Keratinocyte (primary cell): ENCODE measurements at regions not wholly inside any gene's neighbourhood (a gene's known extent, or its start where the extent isn't known, plus 50 kb on each side); places are given as distances from the start of the nearest gene placed in this dataset.

Source experiments
- DNase-seq: peaks from one replicate; pipeline ENCODE4 v3.0.0-alpha.2; 2011; ENCODE audit warnings: low read depth, missing footprints, low spot score
- FAIRE-seq: peaks from 2 replicates; lab custom pipeline; 2011; peaks lifted over from hg19 to GRCh38; lab: Jason Lieb, UNC
- H2AFZ ChIP-seq: 2 replicates; pipeline ENCODE4 v1.6.0; 2012; ENCODE audit warnings: low read length, control low read depth, inconsistent platforms; ENCODE audit not compliant: control insufficient read depth
- H3K27ac ChIP-seq: 2 replicates; pipeline ENCODE4 v1.5.1; 2011; ENCODE audit warnings: low read length; ENCODE audit not compliant: control insufficient read depth, insufficient read depth
- H3K27me3 ChIP-seq: 3 replicates; pipeline ENCODE4 v1.6.0; 2011; ENCODE audit warnings: low read length; ENCODE audit not compliant: control insufficient read depth, insufficient read depth; ENCODE audit errors: extremely low read depth
- H3K36me3 ChIP-seq, 2 experiments: 2 replicates in 1 of 2; 3 replicates in 1 of 2; pipeline ENCODE4 v1.5.1; 2011; ENCODE audit warnings: low read length in 2 of 2, mild to moderate bottlenecking in 1 of 2; ENCODE audit not compliant: control insufficient read depth in 2 of 2, insufficient read depth in 2 of 2; ENCODE audit errors: extremely low read depth in 1 of 2
- H3K4me1 ChIP-seq: 3 replicates; pipeline ENCODE4 v1.5.1; 2011; ENCODE audit warnings: low read length; ENCODE audit not compliant: control insufficient read depth, insufficient read depth; ENCODE audit errors: extremely low read depth
- H3K4me2 ChIP-seq: 3 replicates; pipeline ENCODE4 v1.6.0; 2011; ENCODE audit warnings: low read depth, low read length; ENCODE audit not compliant: control insufficient read depth, insufficient read depth; ENCODE audit errors: extremely low read depth
- H3K4me3 ChIP-seq, 3 experiments: fragments of 200-600 bp in 1 of 3; sonication (generic) in 1 of 3; 2 replicates in 2 of 3; 3 replicates in 1 of 3; pipeline ENCODE4 v1.5.1; 2011 to 2016; ENCODE audit warnings: low read length in 3 of 3, mild to moderate bottlenecking in 3 of 3, control low read depth in 2 of 3, inconsistent platforms in 1 of 3, low read depth in 1 of 3, mixed read lengths in 1 of 3, mixed run types in 1 of 3, moderate library complexity in 1 of 3; ENCODE audit not compliant: control insufficient read depth in 2 of 3, insufficient read depth in 2 of 3; ENCODE audit errors: extremely low read depth in 1 of 3
- H3K79me2 ChIP-seq: 2 replicates; pipeline ENCODE4 v1.6.0; 2012; ENCODE audit warnings: low read length; ENCODE audit not compliant: control insufficient read depth, insufficient read depth
- H3K9ac ChIP-seq: 3 replicates; pipeline ENCODE4 v1.6.0; 2011; ENCODE audit warnings: low read length; ENCODE audit not compliant: control insufficient read depth, insufficient read depth; ENCODE audit errors: extremely low read depth
- H3K9me1 ChIP-seq: 3 replicates; pipeline ENCODE4 v1.6.0; 2011; ENCODE audit warnings: low read length; ENCODE audit not compliant: control insufficient read depth, insufficient read depth; ENCODE audit errors: extremely low read depth
- H3K9me3 ChIP-seq: 2 replicates; pipeline ENCODE4 v1.5.1; 2012; ENCODE audit warnings: low read depth, low read length; ENCODE audit not compliant: control insufficient read depth
- H4K20me1 ChIP-seq: 3 replicates; pipeline ENCODE4 v1.6.0; 2011; ENCODE audit warnings: low read length; ENCODE audit not compliant: control insufficient read depth, insufficient read depth; ENCODE audit errors: extremely low read depth
- CTCF ChIP-seq, 3 experiments: IDR thresholded peaks in 1 of 3; conservative IDR thresholded peaks in 1 of 3; optimal IDR thresholded peaks in 1 of 3; 2 replicates in 2 of 3; 3 replicates in 1 of 3; pipeline versions ENCODE3 to v1.5.1; 2011; ENCODE audit warnings: low read length in 3 of 3, mild to moderate bottlenecking in 3 of 3, moderate library complexity in 2 of 3, control low read depth in 1 of 3, inconsistent platforms in 1 of 3; ENCODE audit not compliant: insufficient read depth in 2 of 3; ENCODE audit errors: extremely low read depth in 1 of 3
- EZH2 ChIP-seq: IDR thresholded peaks from one replicate; pipeline ENCODE4 v1.6.1; 2012; ENCODE audit warnings: inconsistent platforms, mild to moderate bottlenecking, low read length, moderate library complexity
- dilution Hi-C: fragments of 300-500 bp; cut with MboI; formaldehyde crosslinking; loops from one replicate; pipeline ENCODE4 v1.7.0; 2020; ENCODE audit warnings: low sequenced_read_pairs; ENCODE audit not compliant: extremely low pct_ligation_motif_present

- H3K9me3 ChIP-seq: no peaks in the 10 kb centered on the region
- no peaks in the 10 kb centered on the region for H3K36me3 ChIP-seq
- H3K9me1 ChIP-seq: no peaks in the 10 kb centered on the region
- no peaks in the 10 kb centered on the region for H4K20me1 ChIP-seq
- no peaks in the 10 kb centered on the region for H3K79me2 ChIP-seq
- TF ChIP-seq CTCF (optimal IDR thresholded peaks at IDR 0.05 in 1 of 3, IDR thresholded peaks at IDR 0.05 in 1 of 3, conservative IDR thresholded peaks at IDR 0.05 in 1 of 3; ENCODE audit: extremely low read depth in 1 of 3, insufficient read depth in 2 of 3, low read length in 3 of 3) (no peak), EZH2 (no peak)
- DNase-seq: no peak
- dilution Hi-C loops: no loop called here
- FAIRE-seq: no peak
- no peaks in the 10 kb centered on the region for H3K4me1 ChIP-seq
- no peak overlapping the region for H3K4me3 ChIP-seq
- no peak overlapping the region for H2AFZ ChIP-seq
- H3K27ac ChIP-seq: no peak overlapping the region
- H3K4me2 ChIP-seq: no peak overlapping the region
- no peak overlapping the region for H3K9ac ChIP-seq
- H3K27me3 ChIP-seq: no peaks in the 10 kb centered on the region
Observed at GRCh38 chr5:38707352-38708210, 138.2 kb upstream of the OSMR start.

DNA sequence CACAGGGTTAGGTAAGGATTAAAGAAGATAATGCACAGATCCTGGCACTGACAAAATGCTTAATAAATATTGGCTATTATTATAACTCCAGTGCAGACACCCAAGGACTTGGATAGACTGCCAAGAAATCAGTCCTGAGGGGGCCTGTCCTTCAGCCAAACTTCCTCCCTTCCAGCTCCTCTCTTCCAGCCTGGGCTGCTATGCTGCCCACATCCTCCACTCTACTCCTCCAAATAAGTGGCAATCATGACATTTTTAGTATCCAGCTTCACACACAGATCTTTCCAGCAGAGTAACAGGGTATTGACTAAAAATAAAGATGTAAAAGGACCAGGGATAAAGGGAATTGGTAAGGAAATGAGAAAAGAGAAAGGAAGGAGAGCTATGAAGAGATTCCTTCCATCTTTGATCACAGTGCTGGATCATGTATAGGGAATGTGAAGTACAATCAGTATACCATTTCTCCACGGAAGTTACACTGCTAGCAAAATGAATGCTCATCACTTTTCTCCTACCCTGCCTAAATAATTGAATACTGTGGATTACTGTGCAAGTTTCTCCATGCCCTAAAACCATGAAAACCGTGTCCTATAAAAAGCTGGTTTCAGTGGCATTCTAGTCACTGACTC is 136.0 kb upstream of the OSMR start:
- Histone ChIP-seq H3K9me3 (no peaks in the 10 kb centered on the region), H3K36me3 (no peaks in the 10 kb centered on the region), H3K9ac (no peak overlapping the region), H3K4me3 (no peak overlapping the region), H3K27ac (no peak overlapping the region), H3K27me3 (no peaks in the 10 kb centered on the region), H2AFZ (no peak overlapping the region), H3K4me2 (no peak overlapping the region), H3K4me1 (no peaks in the 10 kb centered on the region), H4K20me1 (no peaks in the 10 kb centered on the region), H3K79me2 (no peaks in the 10 kb centered on the region), H3K9me1 (no peaks in the 10 kb centered on the region)
- FAIRE-seq (no peak), DNase-seq (no peak)
- dilution Hi-C loops: no loop called here
- no peak for TF ChIP-seq CTCF (optimal IDR thresholded peaks at IDR 0.05 in 1 of 3, IDR thresholded peaks at IDR 0.05 in 1 of 3, conservative IDR thresholded peaks at IDR 0.05 in 1 of 3; ENCODE audit: extremely low read depth in 1 of 3, insufficient read depth in 2 of 3, low read length in 3 of 3)
- TF ChIP-seq EZH2: no peak
